ACHN (cell line): ENCODE measurements at regions not wholly inside any gene's neighbourhood (a gene's known extent, or its start where the extent isn't known, plus 50 kb on each side); places are given as distances from the start of the nearest gene placed in this dataset.

ENCODE experiments used
- DNase-seq: peaks from one replicate; pipeline ENCODE4 v3.0.0-alpha.2; 2015
- in situ Hi-C: cut with HindIII; loops from 2 replicates; pipeline ENCODE4 v1.10.0; 2017; ENCODE audit warnings: low sequenced_read_pairs, low pct_ligation_motif_present, low pct_unique_long_range_greater_than_20kb

DNA sequence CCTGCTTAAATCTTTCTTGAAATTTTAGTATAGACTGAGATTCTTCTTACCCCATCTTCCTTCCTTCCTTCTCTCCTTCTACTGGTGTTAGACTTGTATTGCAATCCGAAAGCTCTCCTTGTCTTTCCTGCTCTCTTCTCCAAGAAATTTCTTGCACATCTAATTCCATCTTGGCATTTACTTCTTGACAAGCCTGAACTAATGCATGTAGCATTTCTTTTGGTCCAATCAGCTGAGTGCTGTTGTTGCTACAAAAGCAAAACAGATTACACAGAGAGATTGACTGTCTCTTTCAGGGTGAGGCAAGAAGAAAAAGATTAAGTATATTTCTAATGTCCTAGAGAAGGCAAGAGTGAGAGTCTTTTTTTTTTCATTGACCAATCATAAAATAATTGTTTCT is 51.6 kb upstream of the MAP1B start:
- DNase-seq = no peak
- in situ Hi-C loops = no loop called here
